Upper lobe of left lung (tissue), 4 donors: ENCODE measurements at regions not wholly inside any gene's neighbourhood (a gene's known extent, or its start where the extent isn't known, plus 50 kb on each side); places are given as distances from the start of the nearest gene placed in this dataset.

ENCODE experiments used
- CTCF ChIP-seq, 6 experiments: fragments of 450-650 bp in 4 of 6; fragments of 200-600 bp in 2 of 6; sonication (generic) in 2 of 6; IDR thresholded peaks; one replicate each; pipeline ENCODE4 v1.5.1; 2016 to 2019; ENCODE audit warnings: antibody characterized with exemption in 6 of 6
- EP300 ChIP-seq, 4 donors: sonication (generic); formaldehyde crosslinking; IDR thresholded peaks; one replicate each; pipeline ENCODE4 v1.5.1; 2017; ENCODE audit warnings: antibody characterized with exemption in 4 of 4, control low read depth in 2 of 4
- POLR2A ChIP-seq, 4 donors: fragments of 450-650 bp; IDR thresholded peaks; one replicate each; pipeline ENCODE4 v1.5.1; 2016 to 2017; ENCODE audit warnings: antibody characterized with exemption in 4 of 4, mild to moderate bottlenecking in 2 of 4
- POLR2AphosphoS5 ChIP-seq, 2 donors: sonication (generic); formaldehyde crosslinking; IDR thresholded peaks; one replicate each; pipeline ENCODE4 v1.5.1; 2017; ENCODE audit warnings: antibody characterized with exemption in 2 of 2

GRCh38 chr16:9622268-9622667 is 530.8 kb downstream of the HAPSTR1 start:
- no peak for TF ChIP-seq CTCF (IDR thresholded peaks at IDR 0.05)
- no peak for TF ChIP-seq POLR2A (IDR thresholded peaks at IDR 0.05)
- TF ChIP-seq POLR2AphosphoS5 (IDR thresholded peaks at IDR 0.05) = no peak
- no peak for TF ChIP-seq EP300 (IDR thresholded peaks at IDR 0.05)
